Fibroblast of pulmonary artery (primary cell): ENCODE measurements at regions not wholly inside any gene's neighbourhood (a gene's known extent, or its start where the extent isn't known, plus 50 kb on each side); places are given as distances from the start of the nearest gene placed in this dataset.
"Not testable (repeated sequence)": the region's sequence is repeated elsewhere in the genome, so short reads cannot be mapped to it uniquely, and the experiment has no call there.

Experiments
- DNase-seq: peaks from one replicate; pipeline ENCODE4 v3.0.0-alpha.2; 2010; ENCODE audit warnings: low read depth
- H3K4me3 ChIP-seq: replicated peaks from 2 replicates; pipeline ENCODE4 v1.5.1; 2011; ENCODE audit warnings: low read depth, mild to moderate bottlenecking, control low read depth, low read length, moderate library complexity

- DNase-seq, H3K4me3 ChIP-seq: not testable (repeated sequence)
Measured at GRCh38 chr9:65382701-65383318, 97.8 kb upstream of the FOXD4L5 start.
